Upper lobe of right lung (tissue), 1 donor: ENCODE measurements at regions not wholly inside any gene's neighbourhood (a gene's known extent, or its start where the extent isn't known, plus 50 kb on each side); places are given as distances from the start of the nearest gene placed in this dataset.
A peak's percentile ranks its signal among the peaks of the same experiment; 100 is the strongest.

Experiments
- ATAC-seq: fragments of 200-7000 bp; cut with Tn5 transposase; one replicate; pipeline ENCODE4 v1.9.1; 2020; ENCODE audit warnings: mild to moderate bottlenecking, moderate library complexity
- DNase-seq: peaks from one replicate; pipeline ENCODE4 v3.0.0-alpha.2; 2020
- H3K27ac ChIP-seq: fragments of 200-600 bp; one replicate; pipeline ENCODE4 v1.8.0; 2022
- H3K27me3 ChIP-seq: fragments of 200-600 bp; one replicate; pipeline ENCODE4 v1.8.0; 2022; ENCODE audit warnings: mild to moderate bottlenecking
- H3K36me3 ChIP-seq: fragments of 200-600 bp; one replicate; pipeline ENCODE4 v1.8.0; 2022
- H3K4me1 ChIP-seq: fragments of 200-600 bp; one replicate; pipeline ENCODE4 v1.8.0; 2022
- H3K4me3 ChIP-seq: fragments of 200-600 bp; one replicate; pipeline ENCODE4 v1.8.0; 2022; ENCODE audit warnings: mild to moderate bottlenecking
- H3K9me3 ChIP-seq: fragments of 200-600 bp; one replicate; pipeline ENCODE4 v1.8.0; 2022
- CTCF ChIP-seq: fragments of 200-600 bp; IDR thresholded peaks from one replicate; pipeline ENCODE4 v1.8.0; 2022; ENCODE audit warnings: antibody characterized with exemption
- intact Hi-C: fragments of 100-400 bp; cut with DNase I; formaldehyde crosslinking; loops from one replicate; pipeline ENCODE4 v1.11.0; 2022
- donor health status: DM: no; HTN: yes; CAD: no; lungs with severe emphysema.

GRCh38 chr16:49919327-49919726 lies 63.4 kb upstream of the ZNF423 start:
- no peaks in the 10 kb centered on the region for H3K36me3 ChIP-seq
- no peak overlapping the region for H3K27ac ChIP-seq
- DNase-seq (no peak), ATAC-seq (no peak)
- no peaks in the 10 kb centered on the region for H3K9me3 ChIP-seq
- no peak overlapping the region for H3K4me3 ChIP-seq
- no peak for TF ChIP-seq CTCF
- no peaks in the 10 kb centered on the region for H3K27me3 ChIP-seq
- intact Hi-C loops, result loop anchor here (10.0 kb wide), 1 partner anchor 515 kb away; no protein-coding TSS in a partner anchor
- no peaks in the 10 kb centered on the region for H3K4me1 ChIP-seq

GRCh38 chr16:49920397-49920796 lies 64.5 kb upstream of the ZNF423 start:
- ATAC-seq, result no peak
- H3K4me3 ChIP-seq, result no peak overlapping the region
- no peak for DNase-seq
- H3K4me1 ChIP-seq, result no peaks in the 10 kb centered on the region
- TF ChIP-seq CTCF, result no peak
- no peaks in the 10 kb centered on the region for H3K9me3 ChIP-seq
- intact Hi-C loops, result no loop called here
- no peaks in the 10 kb centered on the region for H3K36me3 ChIP-seq
- H3K27ac ChIP-seq, result no peak overlapping the region
- H3K27me3 ChIP-seq, result no peaks in the 10 kb centered on the region

GRCh38 chr16:49921106-49921505 lies 65.2 kb upstream of the ZNF423 start:
- Histone ChIP-seq H3K4me1 (no peaks in the 10 kb centered on the region), H3K36me3 (no peaks in the 10 kb centered on the region), H3K27me3 (no peaks in the 10 kb centered on the region), H3K9me3 (no peaks in the 10 kb centered on the region), H3K4me3 (no peak overlapping the region), H3K27ac (no peak overlapping the region)
- intact Hi-C loops, result no loop called here
- TF ChIP-seq CTCF, result no peak
- ATAC-seq, result no peak
- DNase-seq, result no peak

- no peaks in the 10 kb centered on the region for H3K36me3 ChIP-seq
- ATAC-seq, result peak; percentile 72
- no peaks in the 10 kb centered on the region for H3K27me3 ChIP-seq
- no peaks in the 10 kb centered on the region for H3K9me3 ChIP-seq
- no peak overlapping the region for H3K4me3 ChIP-seq
- H3K27ac ChIP-seq, result no peak overlapping the region
- DNase-seq, result no peak
- peak; percentile 62 for TF ChIP-seq CTCF
- H3K4me1 ChIP-seq, result no peaks in the 10 kb centered on the region
- intact Hi-C loops, result no loop called here
Observed at GRCh38 chr16:49921791-49922456, 66.0 kb upstream of the ZNF423 start.

GRCh38 chr16:49923411-49923810 lies 67.5 kb upstream of the ZNF423 start:
- peak; percentile 45 for DNase-seq
- ATAC-seq, result no peak
- no peaks in the 10 kb centered on the region for H3K9me3 ChIP-seq
- H3K4me1 ChIP-seq, result no peaks in the 10 kb centered on the region
- H3K27me3 ChIP-seq, result no peaks in the 10 kb centered on the region
- H3K4me3 ChIP-seq, result no peak overlapping the region
- no peak for TF ChIP-seq CTCF
- H3K36me3 ChIP-seq, result no peaks in the 10 kb centered on the region
- H3K27ac ChIP-seq, result no peak overlapping the region
- intact Hi-C loops, result no loop called here

- no peaks in the 10 kb centered on the region for H3K36me3 ChIP-seq
- DNase-seq, result no peak
- no peaks in the 10 kb centered on the region for H3K4me1 ChIP-seq
- no peaks in the 10 kb centered on the region for H3K27me3 ChIP-seq
- no peak for ATAC-seq
- H3K27ac ChIP-seq, result no peak overlapping the region
- intact Hi-C loops, result no loop called here
- H3K9me3 ChIP-seq, result no peaks in the 10 kb centered on the region
- no peak for TF ChIP-seq CTCF
- no peak overlapping the region for H3K4me3 ChIP-seq
Observed at GRCh38 chr16:49924078-49924477, 68.2 kb upstream of the ZNF423 start.
